NCI-H1694 (cell line): ENCODE measurements at regions not wholly inside any gene's neighbourhood (a gene's known extent, or its start where the extent isn't known, plus 50 kb on each side); places are given as distances from the start of the nearest gene placed in this dataset.

Source experiments
- DNase-seq: peaks from one replicate; lab custom pipeline; 2025; lab: John Stamatoyannopoulos, UW

DNA sequence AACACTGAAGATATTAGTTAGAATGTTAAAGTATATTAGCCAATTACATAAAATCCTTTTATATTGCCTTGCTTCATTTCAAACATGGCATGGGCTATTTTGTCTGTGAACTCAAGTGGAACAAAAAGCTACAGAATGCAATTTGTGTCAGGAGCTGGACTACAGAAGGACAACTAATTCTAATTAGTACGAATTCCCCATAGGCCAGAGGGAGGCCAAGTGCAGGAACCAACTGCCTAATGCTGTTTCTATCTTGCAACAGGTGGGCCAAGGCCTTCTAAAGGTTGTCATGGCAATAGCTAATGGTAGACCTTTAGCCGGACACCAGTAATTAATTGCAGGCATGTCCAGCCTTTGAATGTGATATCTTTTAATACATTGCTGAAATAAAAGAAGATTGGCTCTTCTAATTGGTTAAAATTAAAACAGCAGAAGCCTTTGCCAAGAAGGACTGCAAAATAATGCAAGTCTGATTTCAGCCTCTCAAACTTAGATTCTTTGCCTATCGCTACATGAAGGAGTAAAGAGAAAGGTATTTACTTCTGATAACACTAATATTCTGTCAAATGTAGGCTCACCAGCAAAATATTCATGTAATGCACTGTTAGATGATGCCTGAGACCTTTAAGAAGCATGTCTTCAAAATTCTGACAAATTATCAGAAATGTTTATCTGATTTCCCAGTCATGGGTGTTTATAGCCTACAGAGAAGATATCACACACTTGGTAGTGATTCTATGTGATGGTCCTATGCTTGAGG, 232.1 kb downstream of the LMO4 start:
- DNase-seq: no peak

DNA sequence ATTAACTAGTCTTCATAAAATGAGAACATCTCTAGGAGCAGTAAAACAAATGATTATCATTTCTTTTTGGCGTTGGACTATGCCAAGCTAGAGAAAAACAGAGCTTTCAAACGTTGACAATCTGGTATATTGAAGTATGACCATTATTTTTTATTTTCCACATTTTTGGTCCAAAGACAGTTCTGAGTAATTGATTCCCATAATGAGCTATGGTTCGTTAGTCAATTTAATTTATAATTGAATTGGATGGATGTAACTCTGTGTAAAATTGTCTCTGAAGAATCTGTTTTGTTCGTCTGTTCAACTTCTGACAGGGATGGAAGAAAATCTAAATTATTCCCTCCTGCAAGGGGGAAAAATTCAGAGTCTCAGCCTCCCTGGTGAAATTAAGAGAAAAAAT, 234.5 kb downstream of the LMO4 start:
- DNase-seq: no peak

DNA sequence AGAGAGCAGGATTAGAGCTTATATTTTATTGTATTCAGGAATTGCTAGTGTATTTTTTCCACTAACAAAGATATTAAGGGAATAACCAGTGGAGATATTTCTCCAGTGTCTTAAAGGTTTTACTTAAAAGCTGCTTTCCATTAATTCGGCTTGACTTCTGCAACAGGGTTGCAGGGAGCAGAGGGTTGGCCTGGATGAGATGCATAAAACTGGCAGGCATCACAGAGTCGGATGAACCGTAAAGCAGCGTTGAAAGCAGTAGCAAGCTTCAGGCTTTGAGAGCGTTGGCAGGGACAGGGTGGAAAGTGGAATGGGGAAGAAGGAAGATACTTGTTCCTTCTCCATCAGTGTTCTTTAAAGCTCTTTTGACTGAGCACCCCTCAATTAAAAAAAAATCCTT, 237.2 kb downstream of the LMO4 start:
- DNase-seq: no peak

DNA sequence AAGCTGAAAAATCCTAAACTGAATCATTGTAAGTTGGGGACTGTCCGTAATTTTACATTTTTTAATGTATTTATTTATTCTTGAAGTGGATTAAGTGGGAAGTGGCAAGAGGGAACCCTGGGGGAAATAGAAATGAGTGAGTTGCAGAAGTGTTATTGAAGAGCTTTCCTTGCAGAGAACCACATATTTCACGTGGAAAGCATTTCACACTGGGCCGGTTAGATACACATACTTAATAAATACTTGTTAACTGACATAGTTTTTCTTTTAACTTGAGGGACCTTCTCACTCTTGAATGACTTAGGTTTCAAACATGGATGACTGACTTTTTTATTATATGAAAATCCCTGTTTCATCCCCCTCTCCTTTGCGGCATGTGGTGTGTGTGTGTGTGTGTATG, 239.3 kb downstream of the LMO4 start:
- DNase-seq: no peak

DNA sequence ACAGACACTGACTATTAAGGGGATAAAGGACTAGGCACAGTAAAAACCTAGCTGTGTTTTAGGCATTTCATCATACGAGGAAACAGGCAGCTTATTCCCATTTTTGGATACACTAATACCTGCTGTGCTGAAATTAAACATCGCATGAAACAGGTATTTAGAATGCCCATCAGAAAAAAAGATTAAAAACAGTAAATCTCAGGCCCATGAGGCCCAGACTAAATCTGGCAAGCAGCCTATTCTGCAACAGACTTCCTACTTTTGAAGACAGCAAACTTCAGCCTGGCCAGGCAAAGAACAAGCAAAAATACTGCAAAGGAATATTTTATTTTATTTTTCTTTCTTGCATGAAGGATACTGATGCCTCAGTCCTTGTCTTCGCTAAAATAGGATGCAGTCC, 240.2 kb downstream of the LMO4 start:
- no peak for DNase-seq

DNA sequence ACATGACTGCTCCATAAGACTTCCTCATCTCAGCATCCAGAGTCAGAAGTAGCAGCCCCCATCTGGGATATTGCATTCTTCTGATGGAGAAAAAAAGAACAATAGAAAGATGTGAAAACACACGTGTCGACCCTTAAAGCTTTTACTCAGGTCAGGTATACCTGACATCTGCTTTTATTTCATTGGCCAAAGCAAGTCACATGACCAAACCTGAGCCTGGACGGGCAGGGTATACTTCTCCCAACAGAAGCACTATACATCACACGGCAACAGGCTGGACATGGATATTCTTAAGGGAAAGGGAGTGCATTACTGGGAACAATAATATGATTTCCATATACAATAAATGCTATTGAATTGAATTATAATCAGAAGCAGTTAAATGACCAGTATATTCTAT, 243.3 kb downstream of the LMO4 start:
- no peak for DNase-seq

DNA sequence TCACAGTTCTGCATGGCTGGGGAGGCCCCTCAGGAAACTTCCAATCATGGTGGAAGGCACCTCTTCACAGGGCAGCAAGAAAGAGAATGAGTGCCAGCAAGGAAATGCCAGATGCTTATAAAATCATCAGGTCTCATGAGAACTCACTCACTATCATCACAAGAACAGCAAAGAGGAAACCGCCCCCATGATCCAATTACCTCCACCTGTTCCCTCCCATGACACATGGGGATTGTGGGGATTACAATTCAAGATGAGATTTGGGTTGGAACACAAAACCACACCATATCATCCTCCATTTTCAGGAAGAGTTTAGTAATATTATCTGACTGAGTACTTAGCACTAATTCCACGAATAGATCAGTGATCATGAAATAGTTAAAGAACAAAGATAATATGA, 244.2 kb downstream of the LMO4 start:
- DNase-seq: no peak

DNA sequence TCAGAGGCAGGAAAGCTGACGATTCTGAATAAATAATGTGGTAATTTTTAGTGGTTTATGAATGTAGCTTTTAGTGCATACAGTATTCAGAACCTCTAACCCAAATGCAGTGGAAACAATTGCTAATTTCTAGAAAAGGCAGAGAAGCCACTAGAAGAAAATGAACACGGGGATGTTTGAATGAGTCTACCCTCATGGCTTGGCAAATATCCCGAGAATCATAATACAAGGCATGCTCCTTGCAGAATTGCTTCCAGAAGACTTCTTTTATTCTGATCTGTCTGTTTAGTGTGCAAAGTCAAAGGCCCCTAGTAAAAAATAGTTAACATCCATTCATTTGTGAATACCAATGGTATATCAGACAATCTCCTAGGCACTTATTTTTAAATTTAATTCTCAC, 246.8 kb downstream of the LMO4 start:
- DNase-seq: no peak

DNA sequence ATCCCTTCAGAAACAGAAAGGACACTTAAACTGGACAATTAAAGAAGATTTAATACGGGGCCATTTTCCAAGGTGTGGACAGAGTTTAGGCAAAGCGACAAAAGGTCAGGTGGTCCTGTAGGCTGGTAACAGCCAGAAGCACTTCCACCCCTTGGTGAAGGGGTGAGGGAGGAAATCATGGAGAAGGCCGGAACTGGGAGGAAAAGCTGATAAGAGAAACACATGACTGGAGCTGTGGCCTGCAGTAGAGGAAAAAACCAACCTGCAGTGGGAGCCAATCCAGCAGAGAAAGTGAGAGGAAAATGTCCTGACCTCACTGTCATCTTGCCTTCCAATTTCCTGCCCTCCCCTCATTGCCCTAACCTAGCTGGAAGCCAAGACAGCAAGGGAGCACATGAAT, 249.8 kb downstream of the LMO4 start:
- no peak for DNase-seq

DNA sequence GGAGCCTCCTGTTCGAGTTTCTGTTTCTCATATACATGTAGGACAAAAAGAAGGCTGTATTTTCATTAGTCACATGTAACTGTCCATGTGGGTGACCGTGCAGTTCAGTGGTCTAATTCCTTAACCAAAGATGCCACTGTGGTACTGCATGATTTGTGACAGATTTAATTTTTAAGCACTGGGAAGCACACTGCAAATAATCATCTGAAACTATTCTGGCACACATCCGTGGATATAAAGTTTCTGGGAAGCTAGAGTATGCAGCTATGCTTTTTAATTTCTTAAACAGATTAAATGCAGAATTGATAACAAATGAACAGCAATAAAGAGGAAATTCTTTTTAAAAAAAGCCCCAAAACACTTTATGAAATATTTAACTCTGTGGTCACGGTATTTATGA, 254.8 kb downstream of the LMO4 start:
- DNase-seq: no peak

DNA sequence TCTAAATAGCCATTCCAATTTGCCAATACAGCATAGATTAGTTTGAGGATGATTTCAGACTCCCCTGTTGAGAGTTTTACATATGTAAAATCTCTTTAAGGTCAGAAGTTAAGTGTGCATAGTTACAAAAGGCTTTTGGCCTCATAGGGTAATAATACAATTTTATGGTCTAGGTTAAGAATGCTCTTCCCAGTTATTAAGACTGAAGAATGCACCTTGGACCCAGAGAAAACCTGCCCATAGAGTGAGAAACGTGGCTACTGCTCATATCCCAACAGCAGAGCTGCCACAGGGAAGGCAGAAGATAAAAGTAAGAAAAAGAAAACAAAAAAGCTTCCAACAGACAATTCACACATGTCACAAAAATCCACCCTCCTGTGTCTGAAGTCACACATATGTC, 255.9 kb downstream of the LMO4 start:
- no peak for DNase-seq

DNA sequence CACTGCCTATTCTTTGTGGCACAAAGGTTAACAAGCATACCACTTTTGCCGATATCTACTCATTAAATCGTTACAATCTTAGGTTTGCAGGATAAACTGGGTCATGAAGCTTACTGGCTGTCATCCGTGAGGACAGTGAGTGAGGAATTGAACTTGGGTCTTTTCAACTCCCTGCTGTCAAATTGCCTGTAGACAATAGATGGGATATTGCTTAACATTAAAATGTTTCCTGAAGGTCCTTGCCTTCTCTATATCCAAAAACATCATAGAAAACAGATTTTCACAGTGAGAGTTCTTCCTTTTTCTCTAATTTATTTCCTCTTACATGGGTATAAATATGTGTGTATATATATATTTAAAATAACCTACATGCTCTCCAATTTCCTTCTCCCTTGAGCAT, 257.8 kb downstream of the LMO4 start:
- no peak for DNase-seq

DNA sequence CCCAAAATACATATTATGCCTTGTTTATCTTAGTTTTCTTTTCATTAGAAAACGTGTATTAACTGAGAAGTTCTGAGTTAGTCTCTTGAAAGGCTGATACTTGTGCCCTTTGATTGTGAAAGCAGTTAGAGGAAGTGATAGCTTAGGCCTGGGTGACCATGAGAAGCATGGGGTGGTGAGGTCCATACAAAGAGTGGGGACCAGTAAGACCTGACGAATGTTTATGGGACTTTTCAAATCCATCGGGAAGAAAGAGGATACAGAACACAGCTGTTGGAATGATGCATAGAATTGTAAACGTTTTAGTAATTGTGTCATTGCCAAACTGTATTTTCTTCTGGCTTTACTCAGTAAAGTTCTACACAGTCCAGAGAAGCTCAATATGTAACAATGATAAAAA, 259.8 kb downstream of the LMO4 start:
- no peak for DNase-seq

DNA sequence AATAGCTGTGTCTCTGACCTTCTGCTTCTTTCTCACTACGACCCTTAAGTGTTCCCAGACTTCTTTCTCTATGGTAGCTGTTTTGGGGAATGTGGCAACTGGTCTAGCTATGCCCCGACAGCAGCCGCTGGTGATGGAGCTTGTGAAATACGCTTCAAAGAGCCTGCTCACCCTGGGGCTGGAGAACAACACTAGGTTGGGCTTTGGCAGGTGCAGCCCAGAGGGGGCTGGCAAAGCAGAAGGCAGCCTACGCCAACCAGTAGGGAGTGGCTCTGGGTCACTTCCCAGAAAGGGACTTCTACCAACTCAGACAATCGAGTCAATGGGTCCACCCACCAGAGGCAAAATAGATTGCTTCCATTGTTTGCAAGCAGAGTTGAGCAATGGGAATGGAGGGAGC, 262.8 kb downstream of the LMO4 start:
- DNase-seq: no peak

DNA sequence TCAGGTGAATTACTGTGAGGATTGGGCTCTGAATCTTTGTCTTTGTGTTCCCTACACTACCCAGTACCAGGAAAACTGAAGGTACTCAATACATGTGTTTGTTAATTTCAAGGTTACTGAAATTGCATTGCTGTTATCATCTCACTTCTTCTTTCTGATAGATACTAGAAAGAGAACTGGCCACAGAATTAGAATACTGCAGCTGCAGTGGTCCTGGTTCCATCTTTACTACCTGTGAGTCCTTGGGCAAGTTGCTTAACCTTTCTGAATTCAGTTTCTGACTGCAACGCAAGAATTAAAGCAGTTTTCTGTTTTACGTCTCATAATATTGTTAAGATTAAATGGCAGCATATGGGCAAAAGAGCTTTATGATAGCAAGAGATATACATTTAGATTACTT, 263.5 kb downstream of the LMO4 start:
- DNase-seq: no peak

DNA sequence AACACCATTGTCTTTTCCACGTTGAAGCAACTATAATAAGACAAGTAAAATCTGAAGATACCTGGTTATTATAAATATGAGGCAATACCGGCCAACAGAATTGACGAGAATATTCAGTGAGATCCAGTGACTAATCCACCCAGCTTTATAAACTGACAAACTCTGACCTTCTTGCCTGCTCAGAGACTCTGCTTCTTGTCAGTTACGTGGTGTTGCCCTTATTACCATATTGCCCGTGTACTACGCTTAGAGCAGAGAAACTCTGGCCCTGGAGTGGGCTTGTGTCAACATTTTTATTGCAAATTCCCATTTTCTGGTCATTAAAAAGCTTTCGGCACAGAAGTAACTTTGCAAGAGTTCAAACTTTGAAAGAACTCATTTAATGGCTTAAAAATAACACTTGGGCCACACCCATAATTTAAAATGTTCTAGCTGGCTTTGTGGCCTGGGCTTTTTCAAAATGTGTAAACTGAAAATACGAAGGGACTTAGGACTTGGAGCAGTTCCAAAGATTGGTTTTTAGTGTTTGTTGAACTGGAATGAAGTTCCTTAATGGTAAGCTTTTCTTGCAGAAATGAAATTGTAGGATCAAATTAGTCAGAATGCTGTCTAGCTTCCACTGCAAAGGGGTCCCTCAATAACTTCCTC, 266.2 kb downstream of the LMO4 start:
- DNase-seq: no peak

DNA sequence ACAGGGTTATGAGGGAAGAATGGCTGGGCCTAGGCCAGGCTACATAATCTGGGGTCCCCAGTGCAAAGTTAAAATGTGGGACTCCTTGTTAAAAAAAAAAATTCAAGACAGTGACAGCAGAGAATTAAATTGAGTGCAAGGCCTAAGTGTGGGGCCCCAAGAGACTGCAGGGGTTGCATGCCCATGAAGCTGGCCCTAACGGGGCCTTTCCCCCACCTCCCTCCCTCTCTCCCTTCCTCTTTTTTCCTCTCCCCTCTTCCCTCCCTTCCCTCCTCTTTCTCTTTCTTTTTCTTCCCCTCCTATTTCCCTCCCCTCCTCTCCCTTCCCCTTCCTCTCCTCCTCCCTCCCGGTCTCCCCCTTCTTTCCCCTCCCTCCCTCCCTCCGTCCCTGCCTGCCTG, 266.7 kb downstream of the LMO4 start:
- no peak for DNase-seq

DNA sequence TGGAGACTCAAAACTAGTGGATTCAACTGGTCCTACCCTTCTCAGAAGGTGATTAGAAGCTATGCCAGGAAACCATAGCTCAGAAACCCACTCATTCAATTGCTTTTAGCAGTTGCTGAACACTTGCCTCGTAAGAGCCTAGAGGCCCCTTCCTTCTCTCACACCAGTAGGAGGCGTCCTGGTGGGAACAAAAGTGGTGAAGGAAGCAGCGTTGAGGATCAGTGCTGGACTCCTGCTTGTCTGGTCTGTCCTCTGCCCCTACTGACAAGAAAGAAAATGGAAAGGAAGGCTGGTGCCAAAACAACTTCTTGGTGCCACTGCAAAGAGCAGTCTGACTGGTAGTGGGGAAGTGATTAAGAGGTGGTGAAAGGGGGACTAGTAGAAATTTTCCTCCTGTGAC, 269.7 kb downstream of the LMO4 start:
- no peak for DNase-seq

DNA sequence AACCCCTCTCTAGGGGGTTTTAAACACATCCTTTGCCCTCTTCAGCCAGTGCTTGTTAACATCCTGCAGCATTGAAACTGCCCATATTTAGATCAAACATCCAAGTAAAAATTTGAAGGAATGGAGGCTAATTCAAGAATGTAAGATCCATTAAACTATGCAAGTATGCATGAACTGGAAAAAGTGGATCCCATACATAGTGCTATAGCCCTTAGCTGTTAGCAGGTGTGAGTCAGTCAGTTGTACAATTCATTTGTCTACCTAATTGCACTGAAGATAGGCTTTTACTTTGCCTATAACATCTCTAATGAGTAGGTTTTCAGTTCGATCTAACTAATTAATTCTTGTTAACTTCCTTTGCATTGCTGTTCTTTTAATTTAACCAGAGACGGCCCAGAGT, 270.9 kb downstream of the LMO4 start:
- DNase-seq: no peak

DNA sequence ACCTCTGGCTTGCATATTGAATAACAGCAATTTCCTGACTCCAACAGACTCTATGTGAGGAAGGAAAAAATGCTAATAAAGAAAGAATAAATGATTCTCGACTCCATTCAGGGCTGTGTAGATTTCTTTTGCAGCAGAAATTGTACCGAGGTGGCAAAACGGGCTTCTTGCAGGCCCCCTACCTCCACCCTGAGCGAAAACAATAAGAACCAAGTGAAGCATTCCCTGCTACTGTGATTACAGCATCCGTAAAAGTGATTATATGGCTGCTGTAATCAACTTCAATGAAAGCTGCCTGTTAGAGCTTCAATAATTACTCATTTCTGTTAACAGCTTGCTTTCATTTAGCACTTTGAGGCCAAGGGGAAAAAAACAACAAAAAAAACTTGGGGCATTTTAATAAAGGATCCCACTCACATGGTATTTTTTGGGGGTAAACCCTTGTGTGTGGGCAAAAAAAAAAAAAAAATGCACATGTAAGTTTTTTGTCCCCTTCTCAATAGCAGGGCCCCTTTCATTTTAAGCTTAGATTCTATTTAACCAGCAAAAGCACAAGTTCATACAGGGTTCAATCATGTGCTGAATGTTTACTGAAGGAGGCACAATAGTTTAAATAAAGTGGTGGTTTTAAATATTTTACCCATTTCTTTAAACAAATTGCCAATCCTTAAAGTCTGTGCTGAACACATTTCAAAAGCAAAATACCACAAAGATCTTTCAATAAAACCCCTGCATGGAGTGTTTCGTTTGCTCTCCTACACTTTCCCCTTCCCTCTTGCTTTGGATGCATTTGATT, 271.6 kb downstream of the LMO4 start:
- no peak for DNase-seq

DNA sequence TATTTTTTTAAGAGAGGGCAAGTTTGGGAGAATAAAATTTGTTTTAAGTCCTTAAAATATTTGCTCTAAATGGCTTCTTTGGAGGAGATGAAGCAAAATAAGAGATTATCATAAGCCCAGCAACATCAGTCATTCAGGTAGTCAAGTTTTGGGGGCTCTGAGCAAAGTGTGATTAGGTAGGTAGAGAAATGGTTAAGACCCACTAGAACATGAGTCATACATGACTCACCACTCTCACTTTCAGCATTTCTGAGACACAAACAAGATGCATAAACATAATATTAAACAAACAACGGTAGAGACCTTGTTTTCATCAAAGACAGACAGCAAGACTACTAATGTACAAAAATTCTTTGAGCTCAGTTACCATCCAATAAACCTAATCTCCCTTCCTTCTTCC, 272.2 kb downstream of the LMO4 start:
- DNase-seq: no peak

DNA sequence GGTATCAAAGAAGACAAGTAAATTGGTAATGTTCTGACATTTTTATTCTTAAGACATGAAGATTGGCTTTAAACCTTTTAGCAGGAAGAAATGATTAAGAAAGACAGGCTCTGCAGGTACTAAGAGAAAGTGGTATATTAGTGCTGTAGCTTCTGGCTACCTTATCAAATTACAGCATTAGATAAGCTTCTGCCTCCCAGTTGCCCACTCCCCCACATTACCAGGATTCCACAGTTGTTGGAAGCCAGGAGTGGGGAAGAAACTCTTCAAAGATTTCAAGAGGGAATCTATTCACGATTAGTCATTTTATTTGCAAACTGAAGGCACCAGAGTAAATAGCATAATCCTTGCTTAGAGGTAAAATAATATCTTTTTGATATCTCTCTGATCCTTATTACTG, 274.9 kb downstream of the LMO4 start:
- no peak for DNase-seq

DNA sequence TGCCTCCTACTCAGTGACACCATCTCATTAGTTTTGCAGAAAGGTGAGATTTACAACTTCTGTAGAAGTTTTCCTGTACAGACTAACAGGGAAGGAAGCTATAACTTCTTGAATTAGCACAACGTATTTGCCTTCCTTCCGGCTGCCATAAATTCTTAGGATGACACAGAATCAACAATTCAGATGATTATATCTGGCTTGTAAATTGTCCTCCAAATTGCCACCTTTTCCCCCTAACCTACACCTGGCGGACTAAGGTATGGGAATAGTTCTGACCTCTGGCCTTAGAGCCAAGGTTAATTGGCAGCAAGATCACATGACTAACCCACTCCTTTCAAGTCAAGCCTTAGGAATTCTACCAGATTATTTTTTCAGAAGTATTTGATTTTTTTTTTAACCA, 284.3 kb downstream of the LMO4 start:
- DNase-seq: no peak
